Smooth muscle cell (in vitro differentiated cells): ENCODE measurements at regions not wholly inside any gene's neighbourhood (a gene's known extent, or its start where the extent isn't known, plus 50 kb on each side); places are given as distances from the start of the nearest gene placed in this dataset.

Experiments
- DNase-seq: peaks from one replicate; lab custom pipeline; 2025; ENCODE audit not compliant: unreplicated experiment; lab: John Stamatoyannopoulos, UW
- H2AFZ ChIP-seq: fragments of 200-600 bp; sonication (generic); 2 replicates; pipeline ENCODE4 v1.6.0; 2016; ENCODE audit warnings: antibody characterized with exemption, low read depth, mild to moderate bottlenecking
- H3F3A ChIP-seq: fragments of 200-600 bp; sonication (generic); 2 replicates; pipeline ENCODE4 v1.6.0; 2017; ENCODE audit warnings: antibody characterized with exemption, low read depth
- H3K27ac ChIP-seq: fragments of 200-600 bp; sonication (generic); 2 replicates; pipeline ENCODE4 v1.5.1; 2016; ENCODE audit warnings: low read depth, mild to moderate bottlenecking
- H3K27me3 ChIP-seq: fragments of 200-600 bp; sonication (generic); 2 replicates; pipeline ENCODE4 v1.6.1; 2016; ENCODE audit warnings: low read depth, mild to moderate bottlenecking
- H3K36me3 ChIP-seq: fragments of 200-600 bp; sonication (generic); 2 replicates; pipeline ENCODE4 v1.5.1; 2016; ENCODE audit warnings: low read depth
- H3K4me1 ChIP-seq: fragments of 200-600 bp; sonication (generic); 2 replicates; pipeline ENCODE4 v1.5.1; 2016; ENCODE audit warnings: low read depth
- H3K4me2 ChIP-seq: fragments of 200-600 bp; sonication (generic); 2 replicates; pipeline ENCODE4 v1.6.0; 2016; ENCODE audit warnings: mild to moderate bottlenecking
- H3K4me3 ChIP-seq: fragments of 200-600 bp; sonication (generic); 2 replicates; pipeline ENCODE4 v1.5.1; 2016; ENCODE audit warnings: mild to moderate bottlenecking
- H3K79me2 ChIP-seq: fragments of 200-600 bp; sonication (generic); 2 replicates; pipeline ENCODE4 v1.6.0; 2016; ENCODE audit warnings: low read depth, mild to moderate bottlenecking
- H3K9ac ChIP-seq: fragments of 200-600 bp; sonication (generic); 2 replicates; pipeline ENCODE4 v1.6.0; 2016; ENCODE audit warnings: low read depth
- H3K9me3 ChIP-seq: fragments of 200-600 bp; sonication (generic); replicated peaks from 2 replicates; pipeline ENCODE4 v1.5.1; 2016; ENCODE audit warnings: low read depth
- H4K20me1 ChIP-seq: fragments of 200-600 bp; sonication (generic); 2 replicates; pipeline ENCODE4 v1.6.0; 2016; ENCODE audit warnings: low read depth
- WGBS: methylation state at CpG from one replicate; pipeline ENCODE4 v1.1.7; 2016; ENCODE audit warnings: low lambda C conversion rate; 5-methylcytosine and 5-hydroxymethylcytosine counted together
- TF ChIP-seq, protein P1 (sequence below): fragments of 200-600 bp; sonication (generic); IDR thresholded peaks from 2 replicates; pipeline ENCODE4 v1.5.1; 2017; ENCODE audit warnings: borderline replicate concordance, mild to moderate bottlenecking, antibody characterized with exemption; ENCODE audit not compliant: insufficient read depth, poor library complexity, severe bottlenecking

DNA sequence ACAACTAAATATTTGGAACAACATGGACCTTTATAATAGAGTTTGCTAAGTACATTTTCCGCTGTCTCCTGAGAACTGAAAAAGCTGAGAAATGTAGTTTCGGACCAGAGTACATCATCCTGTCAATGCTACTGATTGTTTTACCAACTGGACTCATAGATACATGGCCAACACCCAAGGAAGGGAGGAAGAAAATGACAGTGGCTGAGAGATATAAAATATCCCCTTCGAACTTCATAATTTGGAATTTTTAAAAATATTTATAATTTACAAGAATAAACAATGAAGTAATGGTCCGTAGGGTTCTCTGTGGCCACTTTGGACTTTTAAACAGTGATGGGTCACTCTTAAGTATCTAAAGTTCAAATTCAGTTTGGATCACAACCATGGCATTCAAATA, 1042.7 kb downstream of the MCTP2 start:
- H3K27me3 ChIP-seq: no peaks in the 10 kb centered on the region
- no peak overlapping the region for H3K4me3 ChIP-seq
- H3K27ac ChIP-seq: no peak overlapping the region
- H3K9ac ChIP-seq: no peak overlapping the region
- TF ChIP-seq, protein P1, sequence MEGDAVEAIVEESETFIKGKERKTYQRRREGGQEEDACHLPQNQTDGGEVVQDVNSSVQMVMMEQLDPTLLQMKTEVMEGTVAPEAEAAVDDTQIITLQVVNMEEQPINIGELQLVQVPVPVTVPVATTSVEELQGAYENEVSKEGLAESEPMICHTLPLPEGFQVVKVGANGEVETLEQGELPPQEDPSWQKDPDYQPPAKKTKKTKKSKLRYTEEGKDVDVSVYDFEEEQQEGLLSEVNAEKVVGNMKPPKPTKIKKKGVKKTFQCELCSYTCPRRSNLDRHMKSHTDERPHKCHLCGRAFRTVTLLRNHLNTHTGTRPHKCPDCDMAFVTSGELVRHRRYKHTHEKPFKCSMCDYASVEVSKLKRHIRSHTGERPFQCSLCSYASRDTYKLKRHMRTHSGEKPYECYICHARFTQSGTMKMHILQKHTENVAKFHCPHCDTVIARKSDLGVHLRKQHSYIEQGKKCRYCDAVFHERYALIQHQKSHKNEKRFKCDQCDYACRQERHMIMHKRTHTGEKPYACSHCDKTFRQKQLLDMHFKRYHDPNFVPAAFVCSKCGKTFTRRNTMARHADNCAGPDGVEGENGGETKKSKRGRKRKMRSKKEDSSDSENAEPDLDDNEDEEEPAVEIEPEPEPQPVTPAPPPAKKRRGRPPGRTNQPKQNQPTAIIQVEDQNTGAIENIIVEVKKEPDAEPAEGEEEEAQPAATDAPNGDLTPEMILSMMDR: no peak
- H3K79me2 ChIP-seq: no peaks in the 10 kb centered on the region
- peaks cover 3% of the 10 kb centered on the region for H3F3A ChIP-seq
- H3K36me3 ChIP-seq: no peaks in the 10 kb centered on the region
- WGBS: 86% methylated on average over 4 of the region's 4 CpGs
- no peak overlapping the region for H2AFZ ChIP-seq
- H3K9me3 ChIP-seq: no peaks in the 10 kb centered on the region
- no peak for DNase-seq
- peaks cover 9% of the 10 kb centered on the region for H3K4me1 ChIP-seq
- H4K20me1 ChIP-seq: no peaks in the 10 kb centered on the region
- no peak overlapping the region for H3K4me2 ChIP-seq

DNA sequence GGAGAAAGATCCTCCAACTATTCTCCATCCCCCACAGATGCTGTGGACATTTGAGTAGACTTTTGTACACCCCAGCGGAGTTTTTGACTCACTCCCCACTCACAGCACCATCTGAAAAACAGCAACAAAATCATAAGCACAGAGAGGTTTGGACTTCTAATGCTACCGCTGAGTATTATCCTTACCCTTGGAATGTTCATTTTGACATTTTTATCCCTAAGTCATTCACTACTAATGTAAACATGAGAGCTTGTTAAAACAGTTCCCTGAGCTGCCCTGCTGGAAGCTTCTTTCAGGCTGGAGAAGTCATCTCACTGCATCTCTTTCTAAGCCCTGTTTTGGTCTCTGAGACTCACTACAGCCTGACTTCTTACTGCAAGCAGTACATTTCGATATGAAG, 1045.9 kb downstream of the MCTP2 start:
- Histone ChIP-seq H3K36me3 (no peaks in the 10 kb centered on the region), H2AFZ (no peak overlapping the region), H3K4me3 (no peak overlapping the region), H3K9me3 (no peaks in the 10 kb centered on the region), H3K4me2 (peak overlapping the region; percentile 12), H3K9ac (no peak overlapping the region), H3K79me2 (no peaks in the 10 kb centered on the region), H3K4me1 (peaks cover 12% of the 10 kb centered on the region), H3K27ac (peak overlapping the region; percentile 53), H3F3A (peaks cover 10% of the 10 kb centered on the region), H4K20me1 (no peaks in the 10 kb centered on the region), H3K27me3 (no peaks in the 10 kb centered on the region)
- TF ChIP-seq, protein P1: no peak
- 34% methylated on average over 3 of the region's 3 CpGs for WGBS
- no peak for DNase-seq

DNA sequence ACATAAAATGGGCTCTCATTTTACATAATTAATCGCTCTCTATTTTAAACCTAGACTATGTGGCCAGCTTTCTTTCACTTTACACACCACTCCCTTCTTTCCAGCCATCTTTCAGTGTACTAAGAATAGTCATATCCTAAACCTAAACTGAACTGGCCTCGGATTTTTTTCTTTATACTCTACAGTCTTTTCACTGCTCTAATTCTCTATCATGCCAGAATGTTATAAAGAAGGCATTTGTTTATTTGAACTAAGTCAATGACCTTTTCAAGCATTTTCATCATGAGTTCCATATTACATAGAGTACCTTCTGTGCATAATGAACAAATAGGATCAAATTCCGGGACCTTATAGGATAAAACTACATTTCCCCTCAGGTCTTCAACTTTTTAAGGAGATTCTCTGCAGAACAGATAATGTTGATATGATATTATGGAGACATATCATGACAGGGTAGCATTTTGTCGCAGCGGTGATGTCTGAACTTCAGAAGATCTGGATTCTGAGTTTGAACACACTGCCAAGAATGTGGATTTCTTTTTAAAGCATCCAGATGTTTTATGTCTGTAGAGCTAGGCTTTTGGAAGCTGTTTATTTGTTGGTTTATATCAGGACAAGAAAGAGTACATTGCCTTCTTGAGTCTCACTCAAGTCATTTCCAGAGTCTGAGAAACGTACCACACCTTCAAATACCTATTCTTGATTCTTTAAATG, 1047.3 kb downstream of the MCTP2 start:
- Histone ChIP-seq H3K27ac (no peak overlapping the region), H3K9me3 (no peaks in the 10 kb centered on the region), H3K9ac (no peak overlapping the region), H3K4me3 (no peak overlapping the region), H3K4me1 (peaks cover 12% of the 10 kb centered on the region), H3K79me2 (no peaks in the 10 kb centered on the region), H3K36me3 (no peaks in the 10 kb centered on the region), H3K4me2 (no peak overlapping the region), H3F3A (peaks cover 10% of the 10 kb centered on the region), H3K27me3 (no peaks in the 10 kb centered on the region), H2AFZ (no peak overlapping the region), H4K20me1 (no peaks in the 10 kb centered on the region)
- DNase-seq: no peak
- 83% methylated on average over 6 of the region's 6 CpGs for WGBS
- TF ChIP-seq, protein P1: no peak
